ENCODE measurements at regions not wholly inside any gene's neighbourhood (a gene's known extent, or its start where the extent isn't known, plus 50 kb on each side); places are given as distances from the start of the nearest gene placed in this dataset.

DNA sequence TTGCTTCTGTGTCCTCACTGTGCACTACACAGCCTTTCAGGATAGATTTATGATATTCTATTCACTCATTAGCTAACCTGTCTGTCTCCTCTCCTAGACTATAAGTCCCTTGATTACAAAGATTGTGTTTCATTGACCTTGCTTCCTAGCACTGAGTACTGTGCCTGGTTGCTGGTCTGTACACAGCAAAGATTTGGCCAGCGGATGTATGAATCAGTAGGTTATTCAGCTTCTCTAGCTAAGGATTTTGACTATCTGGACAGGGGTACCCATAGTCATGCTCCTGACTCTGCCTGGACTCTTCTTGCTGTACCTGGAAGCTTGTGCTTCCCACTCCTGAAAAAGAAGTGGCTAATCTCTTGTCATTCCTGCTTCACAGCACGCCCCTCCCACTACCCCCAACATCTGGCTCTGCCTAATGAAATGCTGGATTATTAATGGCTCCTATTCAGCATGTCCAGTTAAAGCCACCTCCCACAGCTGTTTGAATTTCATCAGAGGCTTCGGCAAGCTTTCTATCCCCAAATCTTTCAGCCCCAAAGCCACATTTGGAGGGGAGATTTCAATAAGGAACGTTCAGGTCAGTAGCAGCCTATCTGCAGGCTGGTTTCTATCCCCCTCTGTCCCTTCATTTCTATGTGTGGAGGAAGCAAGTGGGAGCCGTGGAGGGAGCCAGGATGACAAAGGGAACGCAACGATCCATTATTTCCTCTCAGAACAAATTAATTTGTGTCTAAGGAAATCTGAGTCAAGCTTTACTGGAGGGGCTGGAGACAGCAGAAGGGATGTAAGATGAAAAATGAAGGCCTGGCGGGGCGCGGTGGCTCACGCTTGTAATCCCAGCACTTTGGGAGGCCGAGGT is 64.8 kb upstream of the PPM1J start:
- DNase-seq, result no peak

DNA sequence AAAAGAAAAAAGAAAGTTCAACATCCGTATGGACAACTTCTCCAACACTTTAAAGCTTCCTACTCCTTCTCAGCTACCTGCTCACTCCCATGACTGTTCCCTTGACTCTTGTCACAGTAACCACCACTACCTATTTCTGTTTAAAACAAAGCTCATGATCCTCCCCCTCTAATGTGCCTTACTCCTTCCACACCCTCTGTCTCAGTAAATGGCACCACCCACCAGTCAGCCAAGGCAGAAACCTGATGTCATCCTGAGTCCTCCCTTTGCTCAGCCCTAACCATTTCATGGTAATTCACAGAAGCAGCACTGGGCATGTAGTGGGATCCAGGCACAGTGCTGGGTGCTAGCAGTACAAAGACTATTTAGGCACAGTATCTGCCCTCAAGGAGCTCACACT is 63.0 kb upstream of the PPM1J start:
- DNase-seq, result no peak

DNA sequence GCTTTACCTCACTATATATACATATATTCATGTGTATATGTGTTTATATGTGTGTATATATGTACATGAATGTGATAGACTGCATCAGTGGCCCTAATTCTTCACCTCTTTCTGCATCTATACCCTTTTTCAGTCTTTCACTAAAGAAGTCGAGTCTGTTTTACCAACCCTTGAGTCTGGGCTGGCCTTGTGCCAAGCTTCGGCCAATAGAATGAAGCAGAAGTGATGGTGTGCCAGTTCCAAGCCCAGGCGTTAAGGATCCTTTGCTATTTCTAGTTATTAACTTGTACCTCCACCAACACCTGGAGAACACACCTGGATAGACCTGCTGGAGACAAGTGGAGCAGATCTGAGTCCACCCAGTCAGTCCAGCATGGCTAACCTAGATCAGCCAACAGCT is 61.6 kb upstream of the PPM1J start:
- no peak for DNase-seq

DNA sequence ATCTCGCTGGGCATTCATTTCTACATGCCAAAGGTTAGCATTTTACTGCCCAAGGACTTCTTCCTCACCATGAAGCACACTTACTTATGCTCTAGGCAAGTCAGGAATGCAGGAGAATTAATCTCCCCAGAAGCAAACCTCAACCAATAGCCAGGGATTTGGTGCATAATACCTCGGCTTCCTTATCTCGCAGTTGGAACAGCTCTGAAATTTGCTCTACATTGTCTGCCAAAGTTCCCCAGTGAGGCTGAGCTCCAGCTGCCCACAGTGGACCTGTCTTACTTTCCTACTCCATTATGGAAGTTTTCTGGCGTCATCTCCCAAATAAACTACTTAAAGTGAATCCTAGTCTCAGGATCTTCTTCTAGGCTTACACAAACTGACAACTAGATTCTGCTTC is 57.6 kb upstream of the PPM1J start:
- no peak for DNase-seq

DNA sequence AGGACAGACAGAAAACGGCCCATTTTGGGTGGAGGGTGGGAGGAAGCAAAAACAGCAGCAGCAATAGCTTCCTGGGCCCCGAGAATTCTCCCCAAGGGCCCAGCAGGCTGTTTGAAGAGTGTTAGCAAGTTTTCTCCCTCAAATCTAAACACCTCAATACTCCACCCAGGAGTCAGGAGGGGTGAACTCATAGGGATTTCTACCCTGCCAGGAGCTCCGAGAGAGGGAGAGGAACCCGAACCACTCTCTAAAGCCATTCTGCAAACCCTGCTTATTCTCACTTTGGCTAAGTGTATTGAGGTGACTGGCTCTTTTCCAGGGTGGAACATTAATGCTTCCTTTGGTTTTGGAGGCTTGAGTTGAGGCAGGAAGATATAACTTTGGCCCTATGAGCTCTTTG is 55.6 kb upstream of the PPM1J start:
- DNase-seq, result no peak

DNA sequence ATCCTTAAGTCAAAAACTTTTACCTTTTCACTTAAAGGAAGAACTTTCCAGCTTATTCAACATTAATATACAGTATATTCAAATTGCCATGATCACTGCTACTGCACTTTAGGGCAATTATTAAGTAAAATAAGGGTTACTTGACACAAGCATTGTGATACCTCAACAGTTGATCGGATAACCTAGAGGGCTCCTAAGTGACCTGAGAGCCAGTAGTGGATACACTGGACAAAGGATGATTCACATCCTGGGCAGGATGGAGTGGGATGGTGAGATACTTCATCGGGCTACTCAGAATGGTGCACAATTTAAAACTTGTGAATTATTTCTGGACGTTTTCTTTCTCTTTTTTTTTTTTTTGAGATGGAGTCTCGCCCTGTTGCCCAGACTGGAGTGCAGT is 54.5 kb upstream of the PPM1J start:
- DNase-seq, result no peak

DNA sequence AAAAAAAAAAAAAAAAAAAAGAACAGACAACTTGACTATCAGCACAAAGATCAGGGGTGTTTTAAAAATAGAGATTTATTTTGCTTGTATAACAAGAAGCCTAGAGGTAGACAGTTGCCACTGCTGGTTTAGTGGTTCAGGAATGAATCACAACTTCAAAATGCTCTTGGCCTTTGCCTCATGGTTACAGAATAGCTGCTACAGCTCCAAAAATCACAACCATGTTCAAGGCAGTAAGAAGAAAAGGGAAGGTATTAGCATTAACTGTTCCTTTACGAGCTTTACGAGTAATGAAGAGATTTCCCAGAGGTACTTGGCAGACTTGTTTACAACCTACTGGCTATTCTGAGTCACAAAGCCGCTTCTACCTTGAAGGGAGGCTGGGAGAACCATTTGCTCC is 52.5 kb upstream of the PPM1J start:
- no peak for DNase-seq
